ENCODE measurements at regions not wholly inside any gene's neighbourhood (a gene's known extent, or its start where the extent isn't known, plus 50 kb on each side); places are given as distances from the start of the nearest gene placed in this dataset.

GRCh38 chr6:140281767-140282166 lies 907.3 kb upstream of the CITED2 start:
- H3K9me2 ChIP-seq (ENCODE audit: insufficient read depth, low read length), result no peaks in the 10 kb centered on the region
- H3K9ac ChIP-seq (ENCODE audit: low read length), result no peak overlapping the region
- H4K20me1 ChIP-seq (ENCODE audit: insufficient read depth), result no peaks in the 10 kb centered on the region
- H3K4me2 ChIP-seq (ENCODE audit: low read length), result no peak overlapping the region
- H3K27me3 ChIP-seq (ENCODE audit: insufficient read depth, low read depth, low read length), result no peaks in the 10 kb centered on the region
- no peaks in the 10 kb centered on the region for H3K9me3 ChIP-seq (ENCODE audit: low read length)
- H3K79me2 ChIP-seq (replicated peaks; ENCODE audit: insufficient read depth, low read length), result no peaks in the 10 kb centered on the region
- no peaks in the 10 kb centered on the region for H3F3A ChIP-seq (ENCODE audit: insufficient read depth, low read length, poor library complexity, severe bottlenecking)
- TF ChIP-seq, protein P1, sequence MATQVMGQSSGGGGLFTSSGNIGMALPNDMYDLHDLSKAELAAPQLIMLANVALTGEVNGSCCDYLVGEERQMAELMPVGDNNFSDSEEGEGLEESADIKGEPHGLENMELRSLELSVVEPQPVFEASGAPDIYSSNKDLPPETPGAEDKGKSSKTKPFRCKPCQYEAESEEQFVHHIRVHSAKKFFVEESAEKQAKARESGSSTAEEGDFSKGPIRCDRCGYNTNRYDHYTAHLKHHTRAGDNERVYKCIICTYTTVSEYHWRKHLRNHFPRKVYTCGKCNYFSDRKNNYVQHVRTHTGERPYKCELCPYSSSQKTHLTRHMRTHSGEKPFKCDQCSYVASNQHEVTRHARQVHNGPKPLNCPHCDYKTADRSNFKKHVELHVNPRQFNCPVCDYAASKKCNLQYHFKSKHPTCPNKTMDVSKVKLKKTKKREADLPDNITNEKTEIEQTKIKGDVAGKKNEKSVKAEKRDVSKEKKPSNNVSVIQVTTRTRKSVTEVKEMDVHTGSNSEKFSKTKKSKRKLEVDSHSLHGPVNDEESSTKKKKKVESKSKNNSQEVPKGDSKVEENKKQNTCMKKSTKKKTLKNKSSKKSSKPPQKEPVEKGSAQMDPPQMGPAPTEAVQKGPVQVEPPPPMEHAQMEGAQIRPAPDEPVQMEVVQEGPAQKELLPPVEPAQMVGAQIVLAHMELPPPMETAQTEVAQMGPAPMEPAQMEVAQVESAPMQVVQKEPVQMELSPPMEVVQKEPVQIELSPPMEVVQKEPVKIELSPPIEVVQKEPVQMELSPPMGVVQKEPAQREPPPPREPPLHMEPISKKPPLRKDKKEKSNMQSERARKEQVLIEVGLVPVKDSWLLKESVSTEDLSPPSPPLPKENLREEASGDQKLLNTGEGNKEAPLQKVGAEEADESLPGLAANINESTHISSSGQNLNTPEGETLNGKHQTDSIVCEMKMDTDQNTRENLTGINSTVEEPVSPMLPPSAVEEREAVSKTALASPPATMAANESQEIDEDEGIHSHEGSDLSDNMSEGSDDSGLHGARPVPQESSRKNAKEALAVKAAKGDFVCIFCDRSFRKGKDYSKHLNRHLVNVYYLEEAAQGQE (IDR thresholded peaks at IDR 0.05; ENCODE audit: borderline replicate concordance), result no peak
- TF ChIP-seq TAF1 (IDR thresholded peaks at IDR 0.05; ENCODE audit: low read depth) (no peak), POLR2AphosphoS5 (IDR thresholded peaks at IDR 0.05) (no peak), MXI1 (conservative IDR thresholded peaks at IDR 0.05; ENCODE audit: poor library complexity, severe bottlenecking) (no peak), SMC3 (conservative IDR thresholded peaks at IDR 0.05; ENCODE audit: poor library complexity) (no peak), CTCF (IDR thresholded peaks at IDR 0.05; ENCODE audit: poor library complexity, severe bottlenecking) (no peak)
- H3K36me3 ChIP-seq (ENCODE audit: insufficient read depth, low read length), result no peaks in the 10 kb centered on the region
- H3K27ac ChIP-seq (ENCODE audit: low read length), result no peak overlapping the region
- H2AFZ ChIP-seq (ENCODE audit: low read depth, low read length), result no peak overlapping the region
- H3K4me3 ChIP-seq (ENCODE audit: low read length), result no peak overlapping the region

DNA sequence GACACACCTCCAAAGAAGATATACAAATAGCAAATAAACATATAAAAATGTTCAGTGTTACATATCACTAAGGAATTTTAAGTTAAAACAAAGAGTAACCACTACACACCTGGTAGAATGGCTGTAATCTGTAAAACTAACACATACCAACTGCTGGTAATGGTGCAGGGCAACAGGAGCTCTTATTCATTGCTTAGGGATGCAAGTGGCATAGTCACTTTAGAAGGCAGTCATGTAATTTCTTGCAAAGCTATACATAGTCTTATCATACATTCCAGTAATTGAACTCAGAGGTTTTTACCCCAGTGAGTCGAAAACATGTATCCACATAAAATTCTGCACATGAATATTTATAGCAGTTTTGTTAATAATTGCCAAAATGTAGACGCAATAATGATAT lies 906.8 kb upstream of the CITED2 start:
- no peak overlapping the region for H2AFZ ChIP-seq (ENCODE audit: low read depth, low read length)
- no peaks in the 10 kb centered on the region for H3K36me3 ChIP-seq (ENCODE audit: insufficient read depth, low read length)
- H3K79me2 ChIP-seq (replicated peaks; ENCODE audit: insufficient read depth, low read length), result no peaks in the 10 kb centered on the region
- H4K20me1 ChIP-seq (ENCODE audit: insufficient read depth), result no peaks in the 10 kb centered on the region
- H3K4me2 ChIP-seq (ENCODE audit: low read length), result no peak overlapping the region
- no peaks in the 10 kb centered on the region for H3K27me3 ChIP-seq (ENCODE audit: insufficient read depth, low read depth, low read length)
- H3F3A ChIP-seq (ENCODE audit: insufficient read depth, low read length, poor library complexity, severe bottlenecking), result no peaks in the 10 kb centered on the region
- no peak overlapping the region for H3K4me3 ChIP-seq (ENCODE audit: low read length)
- H3K9ac ChIP-seq (ENCODE audit: low read length), result no peak overlapping the region
- no peaks in the 10 kb centered on the region for H3K9me2 ChIP-seq (ENCODE audit: insufficient read depth, low read length)
- TF ChIP-seq SMC3 (conservative IDR thresholded peaks at IDR 0.05; ENCODE audit: poor library complexity), result no peak
- no peak for TF ChIP-seq TAF1 (IDR thresholded peaks at IDR 0.05; ENCODE audit: low read depth)
- TF ChIP-seq, protein P1 (IDR thresholded peaks at IDR 0.05; ENCODE audit: borderline replicate concordance), result no peak
- TF ChIP-seq MXI1 (conservative IDR thresholded peaks at IDR 0.05; ENCODE audit: poor library complexity, severe bottlenecking), result no peak
- no peak for TF ChIP-seq CTCF (IDR thresholded peaks at IDR 0.05; ENCODE audit: poor library complexity, severe bottlenecking)
- TF ChIP-seq RAD21 (conservative IDR thresholded peaks at IDR 0.05), result no peak
- H3K27ac ChIP-seq (ENCODE audit: low read length), result no peak overlapping the region
- H3K9me3 ChIP-seq (ENCODE audit: low read length), result no peaks in the 10 kb centered on the region

All from neural cell (in vitro differentiated cells).